Suppressor macrophage (primary cell): ENCODE measurements at regions not wholly inside any gene's neighbourhood (a gene's known extent, or its start where the extent isn't known, plus 50 kb on each side); places are given as distances from the start of the nearest gene placed in this dataset.
A peak's percentile ranks its signal among the peaks of the same experiment; 100 is the strongest.

Experiments used
- DNase-seq, 4 experiments: peaks; one replicate each; pipeline ENCODE4 v3.0.0-alpha.2; 2020 to 2022

GRCh38 chr15:68871507-68871906 is 50.8 kb upstream of the ANP32A start:
- no peak for DNase-seq

GRCh38 chr15:68874788-68875187 is 54.1 kb upstream of the ANP32A start:
- no peak for DNase-seq

- peak; percentile 90 to 96 (median 95) for DNase-seq
Observed at GRCh38 chr15:68875377-68876116, 54.8 kb upstream of the SPESP1 start.

GRCh38 chr15:68877626-68878025 is 52.7 kb upstream of the SPESP1 start:
- DNase-seq = no peak

- no peak for DNase-seq
Observed at GRCh38 chr15:68880382-68880781, 49.9 kb upstream of the SPESP1 start.
